ENCODE measurements at regions not wholly inside any gene's neighbourhood (a gene's known extent, or its start where the extent isn't known, plus 50 kb on each side); places are given as distances from the start of the nearest gene placed in this dataset.

- no peak overlapping the region for H3K9ac ChIP-seq (ENCODE audit: insufficient read depth, low read length)
- no peak overlapping the region for H2AFZ ChIP-seq (ENCODE audit: low read length)
- peaks cover 48% of the 10 kb centered on the region for H3K4me1 ChIP-seq (ENCODE audit: control insufficient read depth, extremely low read depth, insufficient read depth, low read length)
- no peaks in the 10 kb centered on the region for H3K36me3 ChIP-seq (ENCODE audit: control insufficient read depth, insufficient read depth, low read length)
- H3K79me2 ChIP-seq (ENCODE audit: control insufficient read depth, insufficient read depth, low read length) = no peaks in the 10 kb centered on the region
- H3K4me2 ChIP-seq (ENCODE audit: extremely low read depth, insufficient read depth, low read length) = no peak overlapping the region
- no peak overlapping the region for H3K4me3 ChIP-seq (replicated peaks in 1 of 4; ENCODE audit: control extremely low read depth in 1 of 4, insufficient read depth in 1 of 4, low read depth in 3 of 4, low read length in 4 of 4)
- no peaks in the 10 kb centered on the region for H3K9me3 ChIP-seq (ENCODE audit: control insufficient read depth, insufficient read depth, low read depth, low read length)
- TF ChIP-seq EZH2 (IDR thresholded peaks at IDR 0.05; ENCODE audit: low read length, missing control alignments) = no peak
- TF ChIP-seq CTCF (conservative IDR thresholded peaks at IDR 0.05 in 1 of 2, IDR thresholded peaks at IDR 0.05 in 1 of 2; ENCODE audit: low read depth in 1 of 2, low read length in 2 of 2) = no peak
- no peak overlapping the region for H3K27ac ChIP-seq (ENCODE audit: insufficient read depth, low read length)
- no peaks in the 10 kb centered on the region for H3K27me3 ChIP-seq (ENCODE audit: control insufficient read depth, insufficient read depth, low read length)
- no peaks in the 10 kb centered on the region for H4K20me1 ChIP-seq (ENCODE audit: control insufficient read depth, extremely low read depth, insufficient read depth, low read length)
- peak; percentile 52 to 74 for DNase-seq (ENCODE audit: low read depth in 2 of 2)
These were observed 104.8 kb upstream of the PDE5A start for GRCh38 chr4:119733431-119733830.

GRCh38 chr4:119731778-119732177 is 103.2 kb upstream of the PDE5A start:
- H2AFZ ChIP-seq (ENCODE audit: low read length) = no peak overlapping the region
- peak overlapping the region; percentile 9 for H3K27ac ChIP-seq (ENCODE audit: insufficient read depth, low read length)
- H3K36me3 ChIP-seq (ENCODE audit: control insufficient read depth, insufficient read depth, low read length) = no peaks in the 10 kb centered on the region
- peak overlapping the region; percentile 18 for H3K4me2 ChIP-seq (ENCODE audit: extremely low read depth, insufficient read depth, low read length)
- no peak overlapping the region for H3K4me3 ChIP-seq (replicated peaks in 1 of 4; ENCODE audit: control extremely low read depth in 1 of 4, insufficient read depth in 1 of 4, low read depth in 3 of 4, low read length in 4 of 4)
- no peaks in the 10 kb centered on the region for H3K27me3 ChIP-seq (ENCODE audit: control insufficient read depth, insufficient read depth, low read length)
- H3K4me1 ChIP-seq (ENCODE audit: control insufficient read depth, extremely low read depth, insufficient read depth, low read length) = peaks cover 48% of the 10 kb centered on the region
- no peaks in the 10 kb centered on the region for H4K20me1 ChIP-seq (ENCODE audit: control insufficient read depth, extremely low read depth, insufficient read depth, low read length)
- TF ChIP-seq EZH2 (IDR thresholded peaks at IDR 0.05; ENCODE audit: low read length, missing control alignments) = no peak
- TF ChIP-seq CTCF (conservative IDR thresholded peaks at IDR 0.05 in 1 of 2, IDR thresholded peaks at IDR 0.05 in 1 of 2; ENCODE audit: low read depth in 1 of 2, low read length in 2 of 2) = no peak
- no peaks in the 10 kb centered on the region for H3K79me2 ChIP-seq (ENCODE audit: control insufficient read depth, insufficient read depth, low read length)
- no peaks in the 10 kb centered on the region for H3K9me3 ChIP-seq (ENCODE audit: control insufficient read depth, insufficient read depth, low read depth, low read length)
- no peak for DNase-seq (ENCODE audit: low read depth in 2 of 2)
- H3K9ac ChIP-seq (ENCODE audit: insufficient read depth, low read length) = no peak overlapping the region

GRCh38 chr4:119731146-119731742 is 102.6 kb upstream of the PDE5A start:
- no peaks in the 10 kb centered on the region for H3K9me3 ChIP-seq (ENCODE audit: control insufficient read depth, insufficient read depth, low read depth, low read length)
- H3K36me3 ChIP-seq (ENCODE audit: control insufficient read depth, insufficient read depth, low read length) = no peaks in the 10 kb centered on the region
- H3K27me3 ChIP-seq (ENCODE audit: control insufficient read depth, insufficient read depth, low read length) = no peaks in the 10 kb centered on the region
- H3K4me1 ChIP-seq (ENCODE audit: control insufficient read depth, extremely low read depth, insufficient read depth, low read length) = peaks cover 50% of the 10 kb centered on the region
- no peaks in the 10 kb centered on the region for H3K79me2 ChIP-seq (ENCODE audit: control insufficient read depth, insufficient read depth, low read length)
- no peak for TF ChIP-seq CTCF (conservative IDR thresholded peaks at IDR 0.05 in 1 of 2, IDR thresholded peaks at IDR 0.05 in 1 of 2; ENCODE audit: low read depth in 1 of 2, low read length in 2 of 2)
- no peak for TF ChIP-seq EZH2 (IDR thresholded peaks at IDR 0.05; ENCODE audit: low read length, missing control alignments)
- H3K9ac ChIP-seq (ENCODE audit: insufficient read depth, low read length) = no peak overlapping the region
- H2AFZ ChIP-seq (ENCODE audit: low read length) = no peak overlapping the region
- H3K4me3 ChIP-seq (replicated peaks in 1 of 4; ENCODE audit: control extremely low read depth in 1 of 4, insufficient read depth in 1 of 4, low read depth in 3 of 4, low read length in 4 of 4) = no peak overlapping the region
- DNase-seq (ENCODE audit: low read depth in 2 of 2) = no peak
- H3K27ac ChIP-seq (ENCODE audit: insufficient read depth, low read length) = peak overlapping the region; percentile 9
- no peak overlapping the region for H3K4me2 ChIP-seq (ENCODE audit: extremely low read depth, insufficient read depth, low read length)
- H4K20me1 ChIP-seq (ENCODE audit: control insufficient read depth, extremely low read depth, insufficient read depth, low read length) = no peaks in the 10 kb centered on the region

Data from fibroblast of lung (primary cell).